Sigmoid colon (tissue), 6 donors: ENCODE measurements at regions not wholly inside any gene's neighbourhood (a gene's known extent, or its start where the extent isn't known, plus 50 kb on each side); places are given as distances from the start of the nearest gene placed in this dataset.

Source experiments
- DNase-seq: peaks from one replicate; pipeline ENCODE4 v3.0.0-alpha.2; 2019
- H3K27ac ChIP-seq, 4 donors: fragments of 200-600 bp; sonication (generic); one replicate each; pipeline ENCODE4 v1.5.1; 2016 to 2019; ENCODE audit warnings: mild to moderate bottlenecking in 1 of 4
- H3K27me3 ChIP-seq, 3 donors: fragments of 200-600 bp; sonication (generic); one replicate each; pipeline ENCODE4 v1.5.1; 2019; ENCODE audit warnings: mild to moderate bottlenecking in 1 of 3
- H3K36me3 ChIP-seq, 4 donors: fragments of 200-600 bp; sonication (generic); one replicate each; pipeline ENCODE4 v1.5.1; 2016 to 2019
- H3K4me1 ChIP-seq, 4 donors: fragments of 200-600 bp; sonication (generic); one replicate each; pipeline ENCODE4 v1.5.1; 2017 to 2019
- H3K4me3 ChIP-seq, 4 donors: fragments of 200-600 bp; sonication (generic); one replicate each; pipeline ENCODE4 v1.5.1; 2017 to 2019; ENCODE audit warnings: mild to moderate bottlenecking in 2 of 4, moderate library complexity in 1 of 4
- H3K9me3 ChIP-seq, 4 donors: fragments of 200-600 bp in 3 of 4; sonication (generic) in 3 of 4; one replicate each; pipeline versions ENCODE4 v1.5.1 to v1.6.1; 2013 to 2019
- EP300 ChIP-seq, 4 donors: sonication (generic); formaldehyde crosslinking; IDR thresholded peaks; one replicate each; pipeline ENCODE4 v1.6.1; 2017; ENCODE audit warnings: antibody characterized with exemption in 4 of 4
- POLR2A ChIP-seq, 2 donors: fragments of 450-650 bp; IDR thresholded peaks; one replicate each; pipeline ENCODE4 v1.6.1; 2016; ENCODE audit warnings: antibody characterized with exemption in 2 of 2, mild to moderate bottlenecking in 2 of 2, moderate library complexity in 2 of 2
- POLR2AphosphoS5 ChIP-seq, 4 donors: sonication (generic); formaldehyde crosslinking; IDR thresholded peaks; one replicate each; pipeline ENCODE4 v1.6.1; 2017; ENCODE audit warnings: antibody characterized with exemption in 4 of 4
- WGBS, 2 donors: extraction: QIAGEN DNeasy Blood & Tissue Kit; methylation state at CpG; one replicate each; pipeline ENCODE4 v1.1.7; 2013; 5-methylcytosine and 5-hydroxymethylcytosine counted together
- intact Hi-C: fragments of 100-400 bp; cut with DNase I; formaldehyde crosslinking; loops from one replicate; pipeline ENCODE4 v1.15.1; 2023
- TF ChIP-seq, protein P1 (sequence below), 4 experiments: fragments of 450-650 bp in 3 of 4; fragments of 200-600 bp in 1 of 4; IDR thresholded peaks; one replicate each; pipeline ENCODE4 v1.5.1; 2016 to 2019; ENCODE audit warnings: antibody characterized with exemption in 4 of 4, mild to moderate bottlenecking in 3 of 4, moderate library complexity in 2 of 4
- donor health status: healthy with polysubstance abuse.
- donor health status: healthy.

DNA sequence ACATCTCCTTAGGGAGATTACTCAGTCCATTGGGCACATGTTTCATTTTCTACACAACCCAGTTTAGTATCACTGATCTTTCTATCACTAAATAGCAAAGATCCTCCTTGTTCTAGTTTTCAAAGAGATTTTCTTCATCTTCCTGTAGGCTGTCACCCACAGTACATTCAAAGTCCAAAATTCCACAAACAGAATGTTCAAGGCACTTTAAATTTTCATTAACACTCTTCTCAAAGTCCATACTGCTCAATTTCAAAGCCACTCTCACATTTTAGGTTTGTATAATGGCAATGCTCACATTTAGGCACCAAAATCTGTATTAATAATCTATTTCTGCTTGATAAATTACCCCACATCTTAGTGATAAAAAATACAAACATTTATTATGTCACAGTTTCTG, 152.8 kb downstream of the FSIP2 start:
- H3K9me3 ChIP-seq: no peaks in the 10 kb centered on the region
- no peak overlapping the region for H3K4me3 ChIP-seq
- intact Hi-C loops: no loop called here
- TF ChIP-seq POLR2A (IDR thresholded peaks at IDR 0.05) (no peak), EP300 (IDR thresholded peaks at IDR 0.05) (no peak), POLR2AphosphoS5 (IDR thresholded peaks at IDR 0.05) (no peak)
- TF ChIP-seq, protein P1, sequence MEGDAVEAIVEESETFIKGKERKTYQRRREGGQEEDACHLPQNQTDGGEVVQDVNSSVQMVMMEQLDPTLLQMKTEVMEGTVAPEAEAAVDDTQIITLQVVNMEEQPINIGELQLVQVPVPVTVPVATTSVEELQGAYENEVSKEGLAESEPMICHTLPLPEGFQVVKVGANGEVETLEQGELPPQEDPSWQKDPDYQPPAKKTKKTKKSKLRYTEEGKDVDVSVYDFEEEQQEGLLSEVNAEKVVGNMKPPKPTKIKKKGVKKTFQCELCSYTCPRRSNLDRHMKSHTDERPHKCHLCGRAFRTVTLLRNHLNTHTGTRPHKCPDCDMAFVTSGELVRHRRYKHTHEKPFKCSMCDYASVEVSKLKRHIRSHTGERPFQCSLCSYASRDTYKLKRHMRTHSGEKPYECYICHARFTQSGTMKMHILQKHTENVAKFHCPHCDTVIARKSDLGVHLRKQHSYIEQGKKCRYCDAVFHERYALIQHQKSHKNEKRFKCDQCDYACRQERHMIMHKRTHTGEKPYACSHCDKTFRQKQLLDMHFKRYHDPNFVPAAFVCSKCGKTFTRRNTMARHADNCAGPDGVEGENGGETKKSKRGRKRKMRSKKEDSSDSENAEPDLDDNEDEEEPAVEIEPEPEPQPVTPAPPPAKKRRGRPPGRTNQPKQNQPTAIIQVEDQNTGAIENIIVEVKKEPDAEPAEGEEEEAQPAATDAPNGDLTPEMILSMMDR (IDR thresholded peaks at IDR 0.05): no peak
- no peak for DNase-seq
- no peaks in the 10 kb centered on the region for H3K27me3 ChIP-seq
- no peaks in the 10 kb centered on the region for H3K36me3 ChIP-seq
- no peak overlapping the region for H3K27ac ChIP-seq
- no peaks in the 10 kb centered on the region for H3K4me1 ChIP-seq

GRCh38 chr2:185891804-185892411, 153.3 kb downstream of the FSIP2 start:
- Histone ChIP-seq H3K36me3 (no peaks in the 10 kb centered on the region), H3K4me1 (no peaks in the 10 kb centered on the region), H3K4me3 (no peak overlapping the region), H3K27ac (no peak overlapping the region), H3K27me3 (no peaks in the 10 kb centered on the region), H3K9me3 (no peaks in the 10 kb centered on the region)
- WGBS, 2 donors: 92 to 93% methylated on average over 2 of the region's 2 CpGs
- TF ChIP-seq POLR2A (IDR thresholded peaks at IDR 0.05): no peak
- TF ChIP-seq, protein P1 (IDR thresholded peaks at IDR 0.05): no peak
- no peak for TF ChIP-seq POLR2AphosphoS5 (IDR thresholded peaks at IDR 0.05)
- no peak for TF ChIP-seq EP300 (IDR thresholded peaks at IDR 0.05)
- intact Hi-C loops: no loop called here
- DNase-seq: no peak

GRCh38 chr2:185892484-185892883, 153.9 kb downstream of the FSIP2 start:
- WGBS, 2 donors: 90 to 96% methylated on average over 1 of the region's 1 CpG
- intact Hi-C loops: no loop called here

DNA sequence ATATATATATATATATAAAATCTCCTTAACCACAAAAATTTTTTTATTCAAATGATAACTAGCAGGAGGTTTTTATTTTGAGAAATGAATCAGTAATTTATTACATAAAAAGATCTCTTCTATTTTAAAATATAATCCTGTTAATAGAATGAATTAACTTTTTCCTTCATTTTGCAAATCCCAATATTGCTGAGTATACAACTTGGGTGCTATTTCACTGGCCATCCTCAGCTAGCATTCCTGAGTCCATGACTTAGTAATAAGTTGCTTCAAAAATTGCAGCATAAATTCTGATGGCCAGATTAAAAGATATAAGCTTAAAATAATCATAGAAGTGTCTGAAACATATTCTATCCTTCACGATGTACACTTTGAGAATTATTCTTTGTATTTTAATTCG, 155.6 kb downstream of the FSIP2 start:
- 91 to 94% methylated on average over 2 of the region's 2 CpGs for WGBS, 2 donors
- TF ChIP-seq POLR2AphosphoS5 (IDR thresholded peaks at IDR 0.05) (no peak), POLR2A (IDR thresholded peaks at IDR 0.05) (no peak), EP300 (IDR thresholded peaks at IDR 0.05) (no peak)
- TF ChIP-seq, protein P1 (IDR thresholded peaks at IDR 0.05): no peak
- Histone ChIP-seq H3K4me1 (no peaks in the 10 kb centered on the region), H3K9me3 (no peaks in the 10 kb centered on the region), H3K27ac (no peak overlapping the region), H3K27me3 (no peaks in the 10 kb centered on the region), H3K36me3 (no peaks in the 10 kb centered on the region), H3K4me3 (no peak overlapping the region)
- intact Hi-C loops: no loop called here
- DNase-seq: no peak

More at GRCh38 chr2:185892484-185892883, 153.9 kb downstream of the FSIP2 start:
- no peak overlapping the region for H3K27ac ChIP-seq
- no peak for TF ChIP-seq POLR2A (IDR thresholded peaks at IDR 0.05)
- TF ChIP-seq, protein P1 (IDR thresholded peaks at IDR 0.05): no peak
- no peak for TF ChIP-seq EP300 (IDR thresholded peaks at IDR 0.05)
- TF ChIP-seq POLR2AphosphoS5 (IDR thresholded peaks at IDR 0.05): no peak
- no peak for DNase-seq
- no peaks in the 10 kb centered on the region for H3K4me1 ChIP-seq
- no peaks in the 10 kb centered on the region for H3K27me3 ChIP-seq
- no peaks in the 10 kb centered on the region for H3K9me3 ChIP-seq
- no peak overlapping the region for H3K4me3 ChIP-seq
- no peaks in the 10 kb centered on the region for H3K36me3 ChIP-seq
